ENCODE measurements at regions not wholly inside any gene's neighbourhood (a gene's known extent, or its start where the extent isn't known, plus 50 kb on each side); places are given as distances from the start of the nearest gene placed in this dataset.

GRCh38 chr15:62757535-62757934 is 285.0 kb upstream of the TPM1 start:
- no peak for DNase-seq

- DNase-seq, result no peak
Observed at GRCh38 chr15:62758126-62758951, 284.2 kb upstream of the TPM1 start.

GRCh38 chr15:62758952-62759349 is 283.6 kb upstream of the TPM1 start:
- DNase-seq, result no peak

- no peak for DNase-seq
Observed at GRCh38 chr15:62760538-62760937, 282.0 kb upstream of the TPM1 start.

GRCh38 chr15:62765916-62766315 is 276.6 kb upstream of the TPM1 start:
- no peak for DNase-seq

- no peak for DNase-seq
Observed at GRCh38 chr15:62766599-62766998, 275.9 kb upstream of the TPM1 start.

- no peak for DNase-seq
Observed at GRCh38 chr15:62769604-62770003, 272.9 kb upstream of the TPM1 start.

- no peak for DNase-seq
Observed at GRCh38 chr15:62770111-62770660, 272.4 kb upstream of the TPM1 start.

- no peak for DNase-seq
Observed at GRCh38 chr15:62770752-62771151, 271.8 kb upstream of the TPM1 start.

- no peak for DNase-seq
Observed at GRCh38 chr15:62771234-62771633, 271.3 kb upstream of the TPM1 start.

- DNase-seq, result no peak
Observed at GRCh38 chr15:62773369-62774165, 269.0 kb upstream of the TPM1 start.

- DNase-seq, result no peak
Observed at GRCh38 chr15:62775932-62776331, 266.6 kb upstream of the TPM1 start.

- no peak for DNase-seq
Observed at GRCh38 chr15:62777671-62778070, 264.9 kb upstream of the TPM1 start.

- no peak for DNase-seq
Observed at GRCh38 chr15:62779036-62779770, 263.3 kb upstream of the TPM1 start.

- no peak for DNase-seq
Observed at GRCh38 chr15:62779899-62780298, 262.6 kb upstream of the TPM1 start.

- no peak for DNase-seq
Observed at GRCh38 chr15:62781081-62781497, 261.5 kb upstream of the TPM1 start.

GRCh38 chr15:62782071-62782841 is 260.3 kb upstream of the TPM1 start:
- DNase-seq, result no peak

GRCh38 chr15:62782896-62783295 is 259.7 kb upstream of the TPM1 start:
- no peak for DNase-seq

- DNase-seq, result no peak
Observed at GRCh38 chr15:62783303-62783957, 259.1 kb upstream of the TPM1 start.

GRCh38 chr15:62785881-62786828 is 256.4 kb upstream of the TPM1 start:
- DNase-seq, result no peak

GRCh38 chr15:62787401-62787800 is 255.1 kb upstream of the TPM1 start:
- DNase-seq, result no peak
